OCI-M1 (cell line): ENCODE measurements at regions not wholly inside any gene's neighbourhood (a gene's known extent, or its start where the extent isn't known, plus 50 kb on each side); places are given as distances from the start of the nearest gene placed in this dataset.

Source experiments
- DNase-seq: peaks from one replicate; lab custom pipeline; 2025; lab: John Stamatoyannopoulos, UW

- peak; percentile 65 for DNase-seq
Observed at GRCh38 chr20:22851679-22852346, 183.3 kb upstream of the SSTR4 start.

- DNase-seq = no peak
Observed at GRCh38 chr20:22861231-22861980, 173.7 kb upstream of the SSTR4 start.

- no peak for DNase-seq
Observed at GRCh38 chr20:22861990-22862389, 173.1 kb upstream of the SSTR4 start.

- no peak for DNase-seq
Observed at GRCh38 chr20:22862671-22863230, 172.4 kb upstream of the SSTR4 start.

- no peak for DNase-seq
Observed at GRCh38 chr20:22863826-22864225, 171.3 kb upstream of the SSTR4 start.

- peak; percentile 7 for DNase-seq
Observed at GRCh38 chr20:22866812-22867341, 168.2 kb upstream of the SSTR4 start.

- no peak for DNase-seq
Observed at GRCh38 chr20:22878166-22878565, 156.9 kb upstream of the SSTR4 start.

GRCh38 chr20:22880277-22880676, 154.8 kb upstream of the SSTR4 start:
- no peak for DNase-seq

GRCh38 chr20:22887796-22888195, 147.3 kb upstream of the SSTR4 start:
- DNase-seq = no peak

GRCh38 chr20:22890594-22891300, 144.4 kb upstream of the SSTR4 start:
- DNase-seq = no peak

GRCh38 chr20:22901164-22901563, 133.9 kb upstream of the SSTR4 start:
- peak; percentile 4 for DNase-seq

GRCh38 chr20:22901921-22902320, 133.2 kb upstream of the SSTR4 start:
- DNase-seq = no peak

- DNase-seq = no peak
Observed at GRCh38 chr20:22904386-22904785, 130.7 kb upstream of the SSTR4 start.

- no peak for DNase-seq
Observed at GRCh38 chr20:22904905-22905304, 130.2 kb upstream of the SSTR4 start.

- no peak for DNase-seq
Observed at GRCh38 chr20:22905658-22906057, 129.5 kb upstream of the SSTR4 start.

GRCh38 chr20:22908437-22908836, 126.7 kb upstream of the SSTR4 start:
- no peak for DNase-seq

- DNase-seq = peak; percentile 85
Observed at GRCh38 chr20:22908944-22909343, 126.2 kb upstream of the SSTR4 start.

- DNase-seq = peak; percentile 70
Observed at GRCh38 chr20:22909436-22909835, 125.7 kb upstream of the SSTR4 start.

GRCh38 chr20:22910287-22910852, 124.7 kb upstream of the SSTR4 start:
- no peak for DNase-seq

- peak; percentile 80 for DNase-seq
Observed at GRCh38 chr20:22914291-22914690, 120.8 kb upstream of the SSTR4 start.

GRCh38 chr20:22915512-22915911, 119.6 kb upstream of the SSTR4 start:
- DNase-seq = no peak
